ENCODE measurements at regions not wholly inside any gene's neighbourhood (a gene's known extent, or its start where the extent isn't known, plus 50 kb on each side); places are given as distances from the start of the nearest gene placed in this dataset.
"Not testable (repeated sequence)": the region's sequence is repeated elsewhere in the genome, so short reads cannot be mapped to it uniquely, and the experiment has no call there.

- no peak for DNase-seq (ENCODE audit: low read depth)
- TF ChIP-seq, protein P1, sequence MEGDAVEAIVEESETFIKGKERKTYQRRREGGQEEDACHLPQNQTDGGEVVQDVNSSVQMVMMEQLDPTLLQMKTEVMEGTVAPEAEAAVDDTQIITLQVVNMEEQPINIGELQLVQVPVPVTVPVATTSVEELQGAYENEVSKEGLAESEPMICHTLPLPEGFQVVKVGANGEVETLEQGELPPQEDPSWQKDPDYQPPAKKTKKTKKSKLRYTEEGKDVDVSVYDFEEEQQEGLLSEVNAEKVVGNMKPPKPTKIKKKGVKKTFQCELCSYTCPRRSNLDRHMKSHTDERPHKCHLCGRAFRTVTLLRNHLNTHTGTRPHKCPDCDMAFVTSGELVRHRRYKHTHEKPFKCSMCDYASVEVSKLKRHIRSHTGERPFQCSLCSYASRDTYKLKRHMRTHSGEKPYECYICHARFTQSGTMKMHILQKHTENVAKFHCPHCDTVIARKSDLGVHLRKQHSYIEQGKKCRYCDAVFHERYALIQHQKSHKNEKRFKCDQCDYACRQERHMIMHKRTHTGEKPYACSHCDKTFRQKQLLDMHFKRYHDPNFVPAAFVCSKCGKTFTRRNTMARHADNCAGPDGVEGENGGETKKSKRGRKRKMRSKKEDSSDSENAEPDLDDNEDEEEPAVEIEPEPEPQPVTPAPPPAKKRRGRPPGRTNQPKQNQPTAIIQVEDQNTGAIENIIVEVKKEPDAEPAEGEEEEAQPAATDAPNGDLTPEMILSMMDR (IDR thresholded peaks at IDR 0.05; ENCODE audit: insufficient read depth, low read depth, low read length, missing control alignments) = no peak
- no peak overlapping the region for H3K4me3 ChIP-seq (ENCODE audit: low read depth, low read length)
Observed at GRCh38 chr15:38019066-38019465, 84.6 kb downstream of the TMCO5A start.

DNA sequence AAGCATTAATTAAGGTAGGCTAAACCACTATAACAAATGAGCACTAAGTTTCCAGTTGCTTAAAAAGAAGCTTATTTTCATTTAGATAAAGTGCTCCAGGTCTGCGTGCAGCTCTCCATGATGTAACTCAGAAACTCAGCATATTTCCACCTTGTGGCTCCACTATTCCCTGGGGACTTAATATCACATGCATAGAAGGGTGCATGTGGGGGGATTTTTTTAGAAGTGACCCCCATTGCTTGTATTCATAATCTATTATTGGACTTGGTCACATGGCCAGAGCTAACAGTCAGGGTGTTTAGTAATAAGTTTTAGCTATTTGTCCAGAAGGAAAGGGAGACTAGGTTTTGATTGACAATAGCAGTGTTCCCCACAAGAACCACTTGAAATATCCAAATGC is 86.8 kb downstream of the TMCO5A start:
- H3K4me3 ChIP-seq (ENCODE audit: low read depth, low read length) = no peak overlapping the region
- DNase-seq (ENCODE audit: low read depth) = peak; percentile 20
- TF ChIP-seq, protein P1 (IDR thresholded peaks at IDR 0.05; ENCODE audit: insufficient read depth, low read depth, low read length, missing control alignments) = no peak

DNA sequence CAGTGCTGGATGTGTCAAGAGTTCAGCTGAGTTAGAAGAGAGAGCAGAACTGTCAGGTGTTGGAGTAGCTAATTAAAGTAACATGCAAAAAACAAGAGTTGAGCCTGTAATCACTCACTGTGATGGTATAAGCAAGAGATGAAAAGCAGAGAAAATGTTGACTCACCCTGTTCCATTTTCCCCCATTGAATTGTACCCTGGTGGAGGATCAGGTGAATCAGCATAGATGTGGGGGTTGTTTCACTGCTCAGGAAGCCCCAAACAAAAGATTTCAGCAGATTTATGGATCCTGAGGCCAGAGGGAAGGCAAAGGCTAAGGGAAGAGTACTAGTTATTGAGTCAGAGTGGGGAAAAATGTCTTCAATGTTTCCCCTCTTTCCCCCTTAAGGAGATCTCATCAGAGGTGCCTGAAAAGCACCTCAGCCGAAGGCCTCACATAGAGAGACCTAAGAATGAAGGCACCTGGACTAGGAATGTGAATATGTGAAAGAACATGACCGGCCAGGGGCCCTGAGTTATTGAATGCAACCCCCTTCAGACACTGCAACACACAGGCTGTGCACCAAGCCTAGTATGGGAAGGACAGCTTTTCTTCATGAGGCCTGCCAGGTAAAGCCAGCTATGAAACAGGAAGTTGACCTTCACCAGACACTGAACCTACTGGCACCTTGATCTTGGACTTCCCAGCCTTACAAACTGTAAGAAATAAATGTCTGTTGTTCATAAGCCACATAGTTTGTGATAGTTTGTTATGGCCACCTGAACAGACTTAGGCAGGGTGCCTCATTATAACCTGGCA is 90.1 kb downstream of the TMCO5A start:
- TF ChIP-seq, protein P1 (IDR thresholded peaks at IDR 0.05; ENCODE audit: insufficient read depth, low read depth, low read length, missing control alignments) = no peak
- no peak overlapping the region for H3K4me3 ChIP-seq (ENCODE audit: low read depth, low read length)
- DNase-seq (ENCODE audit: low read depth) = no peak

GRCh38 chr15:38025656-38026055 is 91.2 kb downstream of the TMCO5A start:
- not testable (repeated sequence) for DNase-seq (ENCODE audit: low read depth); H3K4me3 ChIP-seq (ENCODE audit: low read depth, low read length)

DNA sequence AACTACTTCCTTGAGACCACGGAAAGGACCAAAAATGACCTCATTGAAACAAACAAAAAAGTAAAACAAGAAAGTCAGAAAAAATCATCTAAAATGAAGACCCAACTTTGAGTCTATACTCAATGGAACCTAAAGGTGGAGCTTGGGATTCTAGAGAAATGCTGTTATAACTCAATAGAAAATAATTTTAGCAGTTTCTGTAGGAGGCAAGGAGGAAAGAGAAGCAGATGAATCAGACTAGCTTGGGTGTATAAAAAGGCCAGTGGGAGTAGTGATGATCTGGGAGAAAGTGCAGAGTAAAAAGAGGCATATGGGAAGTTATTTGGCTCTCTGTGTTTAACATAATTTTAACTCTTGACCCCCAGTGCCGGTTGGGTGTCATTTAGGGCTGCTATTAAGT is 94.4 kb downstream of the TMCO5A start:
- no peak for DNase-seq (ENCODE audit: low read depth)
- TF ChIP-seq, protein P1 (IDR thresholded peaks at IDR 0.05; ENCODE audit: insufficient read depth, low read depth, low read length, missing control alignments) = no peak
- no peak overlapping the region for H3K4me3 ChIP-seq (ENCODE audit: low read depth, low read length)

DNA sequence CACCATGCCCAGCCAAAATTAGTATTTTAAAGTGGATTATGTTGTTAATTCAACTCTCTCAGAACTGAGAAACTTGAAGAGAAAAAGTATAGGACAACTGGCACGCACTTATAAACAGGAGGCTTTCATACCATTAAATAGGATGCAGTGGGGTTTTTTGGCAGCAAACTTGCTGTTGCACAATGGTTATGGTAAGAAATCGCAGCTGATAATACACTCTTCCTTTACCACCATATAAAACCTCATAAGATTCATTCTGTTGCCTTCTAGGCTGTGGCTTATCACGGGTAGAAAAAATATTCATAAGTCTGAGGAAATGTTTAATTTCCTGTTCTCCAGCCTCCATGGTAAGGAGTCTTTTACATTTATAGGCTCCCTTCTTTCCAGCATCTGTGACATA is 95.3 kb downstream of the TMCO5A start:
- TF ChIP-seq, protein P1 (IDR thresholded peaks at IDR 0.05; ENCODE audit: insufficient read depth, low read depth, low read length, missing control alignments) = no peak
- H3K4me3 ChIP-seq (ENCODE audit: low read depth, low read length) = no peak overlapping the region
- DNase-seq (ENCODE audit: low read depth) = no peak

GRCh38 chr15:38030609-38031008 is 96.2 kb downstream of the TMCO5A start:
- TF ChIP-seq, protein P1 (IDR thresholded peaks at IDR 0.05; ENCODE audit: insufficient read depth, low read depth, low read length, missing control alignments) = no peak
- no peak overlapping the region for H3K4me3 ChIP-seq (ENCODE audit: low read depth, low read length)
- peak; percentile 17 for DNase-seq (ENCODE audit: low read depth)

Data from GM12865 (cell line).